Naive thymus-derived CD8-positive, alpha-beta T cell (primary cell): ENCODE measurements at regions not wholly inside any gene's neighbourhood (a gene's known extent, or its start where the extent isn't known, plus 50 kb on each side); places are given as distances from the start of the nearest gene placed in this dataset.

ENCODE experiments used
- ATAC-seq, 2 donors: fragments of 150-1000 bp; cut with Tn5 transposase in 1 of 2; sonication (Bioruptor Pico), chemical (Tn5 transposase) in 1 of 2; 1 replicate in 1 of 2; 2 replicates in 1 of 2; pipeline ENCODE4 v1.10.0; 2021; ENCODE audit warnings: mild to moderate bottlenecking in 2 of 2, moderate library complexity in 2 of 2
- POLR2A ChIA-PET: fragments of 350-600 bp; sonication (Branson Sonifier 250); formaldehyde crosslinking; loops from one replicate; lab custom pipeline; 2021; ENCODE audit warnings: antibody characterized with exemption; lab: Charles Lee
- DNase-seq, 10 donors: peaks; one replicate each; pipeline versions ENCODE4 v3.0.0 to v3.0.0-alpha.2; 2020 to 2022
- H3K27ac Mint-ChIP-seq, 10 donors: one replicate each; pipeline ENCODE4 v1.8.0; 2020 to 2022; ENCODE audit warnings: mild to moderate bottlenecking in 10 of 10, mixed read lengths in 10 of 10, moderate library complexity in 4 of 10, inconsistent platforms in 1 of 10
- H3K27me3 Mint-ChIP-seq, 5 donors: one replicate each; pipeline ENCODE4 v1.8.0; 2021 to 2022; ENCODE audit warnings: mixed read lengths in 5 of 5
- H3K36me3 Mint-ChIP-seq, 3 donors: one replicate each; pipeline ENCODE4 v1.8.0; 2020 to 2022; ENCODE audit warnings: mixed read lengths in 3 of 3, mild to moderate bottlenecking in 2 of 3, inconsistent platforms in 1 of 3
- H3K4me1 Mint-ChIP-seq, 4 donors: one replicate each; pipeline ENCODE4 v1.8.0; 2021 to 2022; ENCODE audit warnings: mixed read lengths in 4 of 4
- H3K4me3 Mint-ChIP-seq, 10 donors: one replicate each; pipeline ENCODE4 v1.8.0; 2020 to 2022; ENCODE audit warnings: mild to moderate bottlenecking in 10 of 10, mixed read lengths in 10 of 10, moderate library complexity in 6 of 10, inconsistent platforms in 1 of 10
- H3K9me3 Mint-ChIP-seq, 9 donors: one replicate each; pipeline ENCODE4 v1.8.0; 2020 to 2022; ENCODE audit warnings: mixed read lengths in 9 of 9, mild to moderate bottlenecking in 3 of 9, inconsistent platforms in 1 of 9, moderate library complexity in 1 of 9

GRCh38 chr13:102993348-102993747, 72.9 kb downstream of the SLC10A2 start:
- peaks cover 0 to 20% (median 0%) of the 10 kb centered on the region in 5 donors for H3K27me3 Mint-ChIP-seq
- peaks cover 4 to 36% (median 9%) of the 10 kb centered on the region in 9 donors for H3K9me3 Mint-ChIP-seq
- no peak overlapping the region for H3K27ac Mint-ChIP-seq
- peaks cover 0 to 19% (median 0%) of the 10 kb centered on the region in 3 donors for H3K36me3 Mint-ChIP-seq
- no peaks in the 10 kb centered on the region for H3K4me1 Mint-ChIP-seq
- ATAC-seq (no peak), DNase-seq (no peak)
- no peak overlapping the region for H3K4me3 Mint-ChIP-seq
- POLR2A ChIA-PET = no interaction called here

GRCh38 chr13:102984210-102984609, 82.0 kb downstream of the SLC10A2 start:
- no peak for DNase-seq
- POLR2A ChIA-PET = no interaction called here
- no peak overlapping the region for H3K27ac Mint-ChIP-seq
- no peaks in the 10 kb centered on the region for H3K4me1 Mint-ChIP-seq
- peaks cover 0 to 27% (median 0%) of the 10 kb centered on the region in 3 donors for H3K36me3 Mint-ChIP-seq
- peaks cover 10 to 33% (median 17%) of the 10 kb centered on the region in 9 donors for H3K9me3 Mint-ChIP-seq
- no peak overlapping the region for H3K4me3 Mint-ChIP-seq
- peaks cover 2 to 20% (median 3%) of the 10 kb centered on the region in 5 donors for H3K27me3 Mint-ChIP-seq
- no peak for ATAC-seq

- POLR2A ChIA-PET = no interaction called here
- H3K36me3 Mint-ChIP-seq = peaks cover 0 to 23% (median 0%) of the 10 kb centered on the region in 3 donors
These were observed 82.7 kb downstream of the SLC10A2 start for GRCh38 chr13:102983496-102983895.

GRCh38 chr13:102980331-102980982, 85.8 kb downstream of the SLC10A2 start:
- H3K4me3 Mint-ChIP-seq = no peak overlapping the region
- no peak overlapping the region for H3K27ac Mint-ChIP-seq
- H3K4me1 Mint-ChIP-seq = no peaks in the 10 kb centered on the region
- POLR2A ChIA-PET = no interaction called here
- H3K27me3 Mint-ChIP-seq = peaks cover 3 to 21% (median 7%) of the 10 kb centered on the region in 5 donors
- H3K9me3 Mint-ChIP-seq = no peaks in the 10 kb centered on the region
- no peaks in the 10 kb centered on the region for H3K36me3 Mint-ChIP-seq
- ATAC-seq (no peak), DNase-seq (no peak)

More at GRCh38 chr13:102983496-102983895, 82.7 kb downstream of the SLC10A2 start:
- Mint-ChIP-seq H3K27me3 (peaks cover 2 to 21% (median 3%) of the 10 kb centered on the region in 5 donors), H3K27ac (no peak overlapping the region), H3K4me1 (no peaks in the 10 kb centered on the region), H3K4me3 (no peak overlapping the region), H3K9me3 (peaks cover 7 to 26% (median 13%) of the 10 kb centered on the region in 9 donors)
- ATAC-seq (no peak), DNase-seq (no peak)

- Mint-ChIP-seq H3K4me3 (no peak overlapping the region), H3K4me1 (no peaks in the 10 kb centered on the region), H3K36me3 (no peaks in the 10 kb centered on the region), H3K27me3 (peaks cover 7 to 34% (median 10%) of the 10 kb centered on the region in 5 donors), H3K27ac (no peak overlapping the region), H3K9me3 (no peaks in the 10 kb centered on the region)
- ATAC-seq (no peak), DNase-seq (no peak)
- POLR2A ChIA-PET = no interaction called here
These were observed 88.0 kb downstream of the SLC10A2 start for GRCh38 chr13:102978168-102978567.

- H3K4me3 Mint-ChIP-seq = no peak overlapping the region
- no peak overlapping the region for H3K27ac Mint-ChIP-seq
- ATAC-seq = no peak
- H3K4me1 Mint-ChIP-seq = no peaks in the 10 kb centered on the region
- H3K27me3 Mint-ChIP-seq = peaks cover 7 to 34% (median 10%) of the 10 kb centered on the region in 5 donors
- H3K9me3 Mint-ChIP-seq = no peaks in the 10 kb centered on the region
- POLR2A ChIA-PET = no interaction called here
- no peaks in the 10 kb centered on the region for H3K36me3 Mint-ChIP-seq
- no peak for DNase-seq
These were observed 88.7 kb downstream of the SLC10A2 start for GRCh38 chr13:102977471-102977870.

- POLR2A ChIA-PET = no interaction called here
- no peak overlapping the region for H3K27ac Mint-ChIP-seq
- no peak overlapping the region for H3K4me3 Mint-ChIP-seq
- H3K36me3 Mint-ChIP-seq = no peaks in the 10 kb centered on the region
- ATAC-seq (no peak), DNase-seq (no peak)
- H3K9me3 Mint-ChIP-seq = no peaks in the 10 kb centered on the region
- peaks cover 0 to 4% (median 0%) of the 10 kb centered on the region in 4 donors for H3K4me1 Mint-ChIP-seq
- peaks cover 5 to 18% (median 8%) of the 10 kb centered on the region in 5 donors for H3K27me3 Mint-ChIP-seq
These were observed 91.7 kb downstream of the SLC10A2 start for GRCh38 chr13:102974317-102975087.

GRCh38 chr13:102972191-102972590, 94.0 kb downstream of the SLC10A2 start:
- no peak for ATAC-seq
- POLR2A ChIA-PET = no interaction called here
- peaks cover 5 to 18% (median 6%) of the 10 kb centered on the region in 5 donors for H3K27me3 Mint-ChIP-seq
- no peaks in the 10 kb centered on the region for H3K36me3 Mint-ChIP-seq
- H3K9me3 Mint-ChIP-seq = no peaks in the 10 kb centered on the region
- H3K27ac Mint-ChIP-seq = no peak overlapping the region
- DNase-seq = no peak
- peaks cover 0 to 4% (median 0%) of the 10 kb centered on the region in 4 donors for H3K4me1 Mint-ChIP-seq
- no peak overlapping the region for H3K4me3 Mint-ChIP-seq

GRCh38 chr13:102970542-102970941, 95.7 kb downstream of the SLC10A2 start:
- H3K36me3 Mint-ChIP-seq = no peaks in the 10 kb centered on the region
- H3K27me3 Mint-ChIP-seq = peaks cover 3 to 13% (median 5%) of the 10 kb centered on the region in 5 donors
- no peak overlapping the region for H3K27ac Mint-ChIP-seq
- ATAC-seq = no peak
- H3K4me1 Mint-ChIP-seq = peaks cover 0 to 4% (median 0%) of the 10 kb centered on the region in 4 donors
- no peak for DNase-seq
- H3K4me3 Mint-ChIP-seq = no peak overlapping the region
- H3K9me3 Mint-ChIP-seq = no peaks in the 10 kb centered on the region
- POLR2A ChIA-PET = no interaction called here

GRCh38 chr13:102968572-102969228, 97.5 kb downstream of the SLC10A2 start:
- no peak for DNase-seq
- POLR2A ChIA-PET = no interaction called here
- H3K9me3 Mint-ChIP-seq = no peaks in the 10 kb centered on the region
- H3K36me3 Mint-ChIP-seq = no peaks in the 10 kb centered on the region
- H3K4me1 Mint-ChIP-seq = peaks cover 0 to 4% (median 0%) of the 10 kb centered on the region in 4 donors
- H3K4me3 Mint-ChIP-seq = no peak overlapping the region
- H3K27ac Mint-ChIP-seq = no peak overlapping the region
- peaks cover 0 to 11% (median 2%) of the 10 kb centered on the region in 5 donors for H3K27me3 Mint-ChIP-seq
- no peak for ATAC-seq

- Mint-ChIP-seq H3K9me3 (no peaks in the 10 kb centered on the region), H3K4me1 (peaks cover 0 to 4% (median 0%) of the 10 kb centered on the region in 4 donors), H3K4me3 (no peak overlapping the region), H3K27ac (no peak overlapping the region), H3K36me3 (no peaks in the 10 kb centered on the region), H3K27me3 (peaks cover 0 to 28% (median 8%) of the 10 kb centered on the region in 5 donors)
- ATAC-seq (no peak), DNase-seq (no peak)
- POLR2A ChIA-PET = no interaction called here
These were observed 100.4 kb downstream of the SLC10A2 start for GRCh38 chr13:102965802-102966201.

GRCh38 chr13:102962430-102962829, 103.8 kb downstream of the SLC10A2 start:
- ATAC-seq (no peak), DNase-seq (no peak)
- POLR2A ChIA-PET = no interaction called here
- H3K27me3 Mint-ChIP-seq = peaks cover 0 to 46% (median 8%) of the 10 kb centered on the region in 5 donors
- no peaks in the 10 kb centered on the region for H3K9me3 Mint-ChIP-seq
- no peak overlapping the region for H3K27ac Mint-ChIP-seq
- no peaks in the 10 kb centered on the region for H3K4me1 Mint-ChIP-seq
- no peak overlapping the region for H3K4me3 Mint-ChIP-seq
- no peaks in the 10 kb centered on the region for H3K36me3 Mint-ChIP-seq

GRCh38 chr13:102960959-102961358, 105.3 kb downstream of the SLC10A2 start:
- POLR2A ChIA-PET = no interaction called here
- H3K27me3 Mint-ChIP-seq = peaks cover 0 to 46% (median 9%) of the 10 kb centered on the region in 5 donors
- no peak overlapping the region for H3K4me3 Mint-ChIP-seq

More at GRCh38 chr13:102960959-102961358, 105.3 kb downstream of the SLC10A2 start:
- Mint-ChIP-seq H3K27ac (peak overlapping the region in 1 of 10 donors; percentile 25), H3K9me3 (no peaks in the 10 kb centered on the region), H3K4me1 (no peaks in the 10 kb centered on the region), H3K36me3 (no peaks in the 10 kb centered on the region)
- DNase-seq (no peak), ATAC-seq (no peak)
